CD14-positive monocyte (primary cell): ENCODE measurements at regions not wholly inside any gene's neighbourhood (a gene's known extent, or its start where the extent isn't known, plus 50 kb on each side); places are given as distances from the start of the nearest gene placed in this dataset.

Experiments used
- DNase-seq, 3 donors: peaks; one replicate each; pipeline ENCODE4 v3.0.0-alpha.2; 2011 to 2022
- H2AFZ ChIP-seq: 2 replicates; pipeline ENCODE4 v1.6.0; 2012; ENCODE audit warnings: mild to moderate bottlenecking, low read depth, low read length, inconsistent platforms; ENCODE audit not compliant: insufficient read depth, poor library complexity, severe bottlenecking
- H3K27ac ChIP-seq, 2 donors: 1 replicate in 1 of 2; 2 replicates in 1 of 2; pipeline ENCODE4 v1.5.1; 2012 to 2013; ENCODE audit warnings: low read length in 2 of 2, control low read depth in 1 of 2, inconsistent platforms in 1 of 2, low read depth in 1 of 2, mild to moderate bottlenecking in 1 of 2
- H3K27me3 ChIP-seq, 2 donors: one replicate each; pipeline versions ENCODE4 v1.6.0 to v1.6.1; 2011 to 2013; ENCODE audit warnings: low read length in 2 of 2; ENCODE audit not compliant: control insufficient read depth in 2 of 2, insufficient read depth in 2 of 2
- H3K36me3 ChIP-seq, 2 donors: replicated peaks in 1 of 2; 1 replicate in 1 of 2; 2 replicates in 1 of 2; pipeline versions ENCODE4 v1.5.1 to v1.6.1; 2012 to 2013; ENCODE audit warnings: low read length in 2 of 2, control low read depth in 1 of 2, inconsistent platforms in 1 of 2, mild to moderate bottlenecking in 1 of 2; ENCODE audit not compliant: insufficient read depth in 2 of 2, control insufficient read depth in 1 of 2
- H3K4me1 ChIP-seq, 2 donors: 1 replicate in 1 of 2; 2 replicates in 1 of 2; pipeline versions ENCODE4 v1.5.1 to v1.6.1; 2012 to 2013; ENCODE audit warnings: low read length in 2 of 2, control low read depth in 1 of 2, inconsistent platforms in 1 of 2, mild to moderate bottlenecking in 1 of 2, moderate library complexity in 1 of 2; ENCODE audit not compliant: insufficient read depth in 2 of 2, control insufficient read depth in 1 of 2
- H3K4me2 ChIP-seq: replicated peaks from 2 replicates; pipeline ENCODE3; 2012; ENCODE audit warnings: low read length, moderate library complexity, mild to moderate bottlenecking; ENCODE audit not compliant: poor library complexity, severe bottlenecking; ENCODE audit errors: extremely low read depth
- H3K4me3 ChIP-seq, 3 experiments: fragments of 200-600 bp in 1 of 3; sonication (generic) in 1 of 3; replicated peaks in 1 of 3; 1 replicate in 2 of 3; 2 replicates in 1 of 3; pipeline ENCODE4 v1.5.1; 2011 to 2013; ENCODE audit warnings: low read length in 3 of 3, mild to moderate bottlenecking in 3 of 3, control low read depth in 2 of 3, low read depth in 2 of 3, inconsistent platforms in 1 of 3, moderate library complexity in 1 of 3
- H3K79me2 ChIP-seq: 2 replicates; pipeline ENCODE4 v1.6.0; 2012; ENCODE audit warnings: mild to moderate bottlenecking, control low read depth, inconsistent platforms, low read length, moderate library complexity; ENCODE audit not compliant: insufficient read depth
- H3K9ac ChIP-seq: 2 replicates; pipeline ENCODE4 v1.6.0; 2017; ENCODE audit warnings: low read length, mild to moderate bottlenecking; ENCODE audit not compliant: insufficient read depth, poor library complexity, severe bottlenecking
- H3K9me3 ChIP-seq, 2 donors: replicated peaks in 1 of 2; 1 replicate in 1 of 2; 2 replicates in 1 of 2; pipeline versions ENCODE4 v1.5.1 to v1.6.1; 2012 to 2013; ENCODE audit warnings: low read length in 2 of 2, control low read depth in 1 of 2; ENCODE audit not compliant: control insufficient read depth in 1 of 2, insufficient read depth in 1 of 2
- H4K20me1 ChIP-seq: 2 replicates; pipeline ENCODE4 v1.6.0; 2012; ENCODE audit warnings: mild to moderate bottlenecking, low read length, control low read depth, moderate library complexity; ENCODE audit not compliant: insufficient read depth
- H3K27ac Mint-ChIP-seq, 7 donors: one replicate each; pipeline ENCODE4 v1.8.0; 2020; ENCODE audit warnings: mild to moderate bottlenecking in 7 of 7, mixed read lengths in 7 of 7, moderate library complexity in 6 of 7, inconsistent platforms in 2 of 7
- H3K27me3 Mint-ChIP-seq, 3 donors: one replicate each; pipeline ENCODE4 v1.8.0; 2021 to 2022; ENCODE audit warnings: low read depth in 3 of 3, mild to moderate bottlenecking in 3 of 3, mixed read lengths in 3 of 3, moderate library complexity in 3 of 3, inconsistent platforms in 1 of 3
- H3K36me3 Mint-ChIP-seq, 2 donors: one replicate each; pipeline ENCODE4 v1.8.0; 2020; ENCODE audit warnings: mixed read lengths in 2 of 2, inconsistent platforms in 1 of 2, mild to moderate bottlenecking in 1 of 2
- H3K4me1 Mint-ChIP-seq: one replicate; pipeline ENCODE4 v1.8.0; 2020; ENCODE audit warnings: mild to moderate bottlenecking, mixed read lengths
- H3K4me3 Mint-ChIP-seq, 2 donors: one replicate each; pipeline ENCODE4 v1.8.0; 2020; ENCODE audit warnings: mild to moderate bottlenecking in 2 of 2, mixed read lengths in 2 of 2, moderate library complexity in 1 of 2
- H3K9me3 Mint-ChIP-seq, 7 donors: one replicate each; pipeline ENCODE4 v1.8.0; 2020 to 2022; ENCODE audit warnings: mixed read lengths in 7 of 7, mild to moderate bottlenecking in 6 of 7, moderate library complexity in 6 of 7, inconsistent platforms in 2 of 7
- CTCF ChIP-seq: fragments of 200-600 bp; IDR thresholded peaks from one replicate; pipeline ENCODE4 v1.8.0; 2022; ENCODE audit warnings: antibody characterized with exemption, mild to moderate bottlenecking
- WGBS: methylation state at CpG from one replicate; pipeline ENCODE4 v1.1.5; 2013; ENCODE audit warnings: missing lambda C conversion rate; ENCODE audit not compliant: insufficient coverage; 5-methylcytosine and 5-hydroxymethylcytosine counted together
- intact Hi-C, 2 donors: fragments of 100-400 bp; cut with micrococcal nuclease; formaldehyde crosslinking; loops; one replicate each; pipeline versions ENCODE4 v1.15.0 to v1.15.1; 2023

- peaks cover 8 to 44% (median 20%) of the 10 kb centered on the region in 7 donors for H3K9me3 Mint-ChIP-seq
Measured at GRCh38 chr16:87190288-87191230, 126.6 kb downstream of the C16orf95 start.

More at GRCh38 chr16:87190288-87191230, 126.6 kb downstream of the C16orf95 start:
- no peaks in the 10 kb centered on the region for H3K36me3 Mint-ChIP-seq
- H2AFZ ChIP-seq, result no peak overlapping the region
- peaks cover 0 to 3% (median 2%) of the 10 kb centered on the region in 3 donors for H3K27me3 Mint-ChIP-seq
- no peaks in the 10 kb centered on the region for H3K4me1 ChIP-seq
- no peak overlapping the region for H3K4me3 ChIP-seq
- H3K27ac Mint-ChIP-seq, result no peak overlapping the region
- H4K20me1 ChIP-seq, result no peaks in the 10 kb centered on the region
- intact Hi-C loops, result no loop called here
- no peaks in the 10 kb centered on the region for H3K27me3 ChIP-seq
- H3K4me3 Mint-ChIP-seq, result no peak overlapping the region
- no peaks in the 10 kb centered on the region for H3K4me1 Mint-ChIP-seq
- no peak overlapping the region for H3K9ac ChIP-seq
- no peaks in the 10 kb centered on the region for H3K79me2 ChIP-seq
- H3K27ac ChIP-seq, result no peak overlapping the region
- WGBS, result 80% methylated on average over 2 of the region's 9 CpGs
- no peak for TF ChIP-seq CTCF
- H3K36me3 ChIP-seq, result no peaks in the 10 kb centered on the region
- no peak overlapping the region for H3K4me2 ChIP-seq
- H3K9me3 ChIP-seq, result peaks cover 30 to 42% of the 10 kb centered on the region in 2 donors
- no peak for DNase-seq
